ENCODE measurements at regions not wholly inside any gene's neighbourhood (a gene's known extent, or its start where the extent isn't known, plus 50 kb on each side); places are given as distances from the start of the nearest gene placed in this dataset.

- no peak overlapping the region for H3K27ac ChIP-seq (ENCODE audit: low read length)
- H4K20me1 ChIP-seq (ENCODE audit: insufficient read depth, low read length), result no peaks in the 10 kb centered on the region
- no peaks in the 10 kb centered on the region for H3K4me1 ChIP-seq (ENCODE audit: insufficient read depth, low read length)
- TF ChIP-seq EZH2 (IDR thresholded peaks at IDR 0.05; ENCODE audit: borderline replicate concordance, low read depth, low read length, severe bottlenecking) (no peak), CTCF (IDR thresholded peaks at IDR 0.05; ENCODE audit: borderline replicate concordance, extremely low read depth, low read length, poor library complexity, severe bottlenecking) (no peak)
- H3K9me3 ChIP-seq (ENCODE audit: insufficient read depth, low read length, severe bottlenecking), result no peaks in the 10 kb centered on the region
- no peak overlapping the region for H3K4me3 ChIP-seq (ENCODE audit: low read depth in 1 of 2, low read length in 2 of 2)
- DNase-seq, result no peak
- H3K4me2 ChIP-seq (ENCODE audit: insufficient read depth, low read length), result no peak overlapping the region
- no peaks in the 10 kb centered on the region for H3K27me3 ChIP-seq (ENCODE audit: insufficient read depth, low read length, poor library complexity)
- H2AFZ ChIP-seq (ENCODE audit: low read depth, low read length), result no peak overlapping the region
- no peaks in the 10 kb centered on the region for H3K79me2 ChIP-seq (ENCODE audit: insufficient read depth, low read length)
- no peak overlapping the region for H3K9ac ChIP-seq (ENCODE audit: low read depth, low read length)
- ATAC-seq (ENCODE audit: insufficient read depth, low read depth), result no peak
- H3K36me3 ChIP-seq (ENCODE audit: insufficient read depth, low read length), result no peaks in the 10 kb centered on the region
These were observed 277.2 kb downstream of the PDGFC start for GRCh38 chr4:156694413-156694812.

GRCh38 chr4:156693557-156693956, 278.0 kb downstream of the PDGFC start:
- Histone ChIP-seq H3K79me2 (ENCODE audit: insufficient read depth, low read length) (no peaks in the 10 kb centered on the region), H3K4me1 (ENCODE audit: insufficient read depth, low read length) (no peaks in the 10 kb centered on the region), H3K4me3 (ENCODE audit: low read depth in 1 of 2, low read length in 2 of 2) (no peak overlapping the region), H3K36me3 (ENCODE audit: insufficient read depth, low read length) (no peaks in the 10 kb centered on the region), H4K20me1 (ENCODE audit: insufficient read depth, low read length) (no peaks in the 10 kb centered on the region), H3K27me3 (ENCODE audit: insufficient read depth, low read length, poor library complexity) (no peaks in the 10 kb centered on the region), H3K27ac (ENCODE audit: low read length) (no peak overlapping the region), H3K4me2 (ENCODE audit: insufficient read depth, low read length) (no peak overlapping the region), H3K9me3 (ENCODE audit: insufficient read depth, low read length, severe bottlenecking) (no peaks in the 10 kb centered on the region), H2AFZ (ENCODE audit: low read depth, low read length) (no peak overlapping the region), H3K9ac (ENCODE audit: low read depth, low read length) (no peak overlapping the region)
- DNase-seq (no peak), ATAC-seq (ENCODE audit: insufficient read depth, low read depth) (no peak)
- no peak for TF ChIP-seq EZH2 (IDR thresholded peaks at IDR 0.05; ENCODE audit: borderline replicate concordance, low read depth, low read length, severe bottlenecking)
- no peak for TF ChIP-seq CTCF (IDR thresholded peaks at IDR 0.05; ENCODE audit: borderline replicate concordance, extremely low read depth, low read length, poor library complexity, severe bottlenecking)

- Histone ChIP-seq H3K4me2 (ENCODE audit: insufficient read depth, low read length) (no peak overlapping the region), H3K27me3 (ENCODE audit: insufficient read depth, low read length, poor library complexity) (no peaks in the 10 kb centered on the region), H3K36me3 (ENCODE audit: insufficient read depth, low read length) (no peaks in the 10 kb centered on the region), H3K4me1 (ENCODE audit: insufficient read depth, low read length) (no peaks in the 10 kb centered on the region), H3K27ac (ENCODE audit: low read length) (no peak overlapping the region), H3K79me2 (ENCODE audit: insufficient read depth, low read length) (no peaks in the 10 kb centered on the region), H3K9me3 (ENCODE audit: insufficient read depth, low read length, severe bottlenecking) (no peaks in the 10 kb centered on the region), H2AFZ (ENCODE audit: low read depth, low read length) (no peak overlapping the region), H4K20me1 (ENCODE audit: insufficient read depth, low read length) (no peaks in the 10 kb centered on the region), H3K9ac (ENCODE audit: low read depth, low read length) (no peak overlapping the region), H3K4me3 (ENCODE audit: low read depth in 1 of 2, low read length in 2 of 2) (no peak overlapping the region)
- ATAC-seq (ENCODE audit: insufficient read depth, low read depth) (no peak), DNase-seq (no peak)
- TF ChIP-seq CTCF (IDR thresholded peaks at IDR 0.05; ENCODE audit: borderline replicate concordance, extremely low read depth, low read length, poor library complexity, severe bottlenecking), result no peak
- TF ChIP-seq EZH2 (IDR thresholded peaks at IDR 0.05; ENCODE audit: borderline replicate concordance, low read depth, low read length, severe bottlenecking), result no peak
These were observed 279.6 kb downstream of the PDGFC start for GRCh38 chr4:156692016-156692415.

- no peak overlapping the region for H3K4me3 ChIP-seq (ENCODE audit: low read depth in 1 of 2, low read length in 2 of 2)
- no peak overlapping the region for H2AFZ ChIP-seq (ENCODE audit: low read depth, low read length)
- H4K20me1 ChIP-seq (ENCODE audit: insufficient read depth, low read length), result no peaks in the 10 kb centered on the region
- no peaks in the 10 kb centered on the region for H3K27me3 ChIP-seq (ENCODE audit: insufficient read depth, low read length, poor library complexity)
- H3K9ac ChIP-seq (ENCODE audit: low read depth, low read length), result no peak overlapping the region
- no peaks in the 10 kb centered on the region for H3K36me3 ChIP-seq (ENCODE audit: insufficient read depth, low read length)
- no peak for DNase-seq
- no peak for TF ChIP-seq EZH2 (IDR thresholded peaks at IDR 0.05; ENCODE audit: borderline replicate concordance, low read depth, low read length, severe bottlenecking)
- TF ChIP-seq CTCF (IDR thresholded peaks at IDR 0.05; ENCODE audit: borderline replicate concordance, extremely low read depth, low read length, poor library complexity, severe bottlenecking), result no peak
- H3K9me3 ChIP-seq (ENCODE audit: insufficient read depth, low read length, severe bottlenecking), result no peaks in the 10 kb centered on the region
- H3K4me2 ChIP-seq (ENCODE audit: insufficient read depth, low read length), result no peak overlapping the region
- no peaks in the 10 kb centered on the region for H3K79me2 ChIP-seq (ENCODE audit: insufficient read depth, low read length)
- ATAC-seq (ENCODE audit: insufficient read depth, low read depth), result no peak
- H3K4me1 ChIP-seq (ENCODE audit: insufficient read depth, low read length), result no peaks in the 10 kb centered on the region
- no peak overlapping the region for H3K27ac ChIP-seq (ENCODE audit: low read length)
These were observed 281.0 kb downstream of the PDGFC start for GRCh38 chr4:156690572-156690971.
